HG03378 (cell line): ENCODE measurements at regions not wholly inside any gene's neighbourhood (a gene's known extent, or its start where the extent isn't known, plus 50 kb on each side); places are given as distances from the start of the nearest gene placed in this dataset.
"Not testable (repeated sequence)": the region's sequence is repeated elsewhere in the genome, so short reads cannot be mapped to it uniquely, and the experiment has no call there.

Source experiments
- ATAC-seq: cut with Tn5 transposase; IDR thresholded peaks from one replicate; pipeline ENCODE4 v1.9.1; 2021; ENCODE audit warnings: mild to moderate bottlenecking, moderate library complexity; ENCODE audit not compliant: unreplicated experiment

DNA sequence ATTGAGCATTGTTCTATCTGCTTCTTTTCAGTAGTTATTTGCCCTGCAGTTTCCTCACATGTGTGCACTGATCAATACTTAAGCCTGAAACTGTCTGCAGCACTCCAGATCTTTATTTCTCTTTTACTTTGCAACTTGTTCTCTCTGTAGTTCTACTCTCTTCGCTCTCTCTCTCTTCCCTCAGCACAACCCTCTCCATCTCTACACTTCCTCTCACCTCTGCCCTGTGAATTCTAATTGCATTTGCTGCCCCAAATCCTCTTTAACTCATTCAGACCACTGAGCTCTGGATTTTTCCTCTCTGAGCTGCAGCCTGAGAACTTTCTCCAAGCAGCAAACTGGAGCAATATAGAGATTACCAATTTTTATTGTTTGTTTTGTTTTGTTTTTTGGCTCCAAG, 1035.5 kb downstream of the FSCB start:
- ATAC-seq, result no peak

DNA sequence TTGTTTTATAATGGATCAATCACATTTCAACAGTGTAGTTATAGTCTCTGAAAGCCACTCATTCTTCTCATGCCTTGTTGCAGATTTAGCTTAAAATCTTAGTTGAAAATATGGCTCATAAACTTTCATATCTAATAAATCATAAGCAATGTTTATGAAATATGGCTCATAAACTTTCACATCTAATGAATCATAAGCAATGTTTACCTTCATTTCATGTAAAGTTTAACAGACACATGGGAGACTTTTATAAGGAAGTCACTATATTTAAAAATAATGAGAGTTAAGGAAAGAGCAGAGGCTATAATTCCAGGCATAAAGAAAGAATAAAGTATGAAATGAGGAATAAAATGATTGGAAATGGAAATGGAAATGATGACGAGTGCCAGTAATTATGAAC, 1042.1 kb downstream of the FSCB start:
- ATAC-seq, result no peak

DNA sequence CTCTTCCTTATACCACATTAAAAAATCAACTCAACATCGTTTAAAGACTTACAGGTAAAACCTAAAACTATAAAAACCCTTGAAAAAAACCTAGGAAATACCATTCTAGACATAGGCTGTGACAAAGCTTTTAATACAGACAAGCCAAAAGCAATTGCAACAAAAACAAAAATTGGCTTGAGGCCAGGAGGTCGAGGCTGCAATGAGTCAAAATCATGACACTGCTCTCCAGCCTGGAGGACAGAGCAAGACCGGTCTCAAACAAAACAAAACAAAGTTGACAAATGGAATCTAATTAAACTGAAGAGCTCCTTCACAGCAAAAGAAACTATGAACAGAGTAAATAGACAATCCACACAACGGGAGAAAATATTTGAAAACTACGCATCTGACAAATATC, 1057.8 kb downstream of the FSCB start:
- ATAC-seq, result no peak

DNA sequence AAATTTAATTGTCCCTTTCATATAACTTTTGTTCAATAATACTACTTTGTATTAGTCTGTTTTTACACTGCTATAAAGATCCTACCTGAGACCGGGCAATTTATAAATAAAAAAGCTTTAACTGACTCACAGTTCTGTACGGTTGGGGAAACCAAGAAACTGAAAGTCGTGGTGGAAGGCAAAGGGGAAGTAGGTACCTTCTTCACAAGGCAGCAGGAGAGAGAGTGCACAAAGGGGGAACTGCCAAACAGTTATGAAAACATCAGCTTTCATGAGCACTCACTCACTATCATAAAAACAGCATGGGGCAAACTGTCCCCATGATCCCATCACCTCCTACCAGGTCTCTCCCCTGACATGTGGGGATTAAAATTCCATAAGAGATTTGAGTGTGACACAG, 1069.0 kb downstream of the FSCB start:
- no peak for ATAC-seq

DNA sequence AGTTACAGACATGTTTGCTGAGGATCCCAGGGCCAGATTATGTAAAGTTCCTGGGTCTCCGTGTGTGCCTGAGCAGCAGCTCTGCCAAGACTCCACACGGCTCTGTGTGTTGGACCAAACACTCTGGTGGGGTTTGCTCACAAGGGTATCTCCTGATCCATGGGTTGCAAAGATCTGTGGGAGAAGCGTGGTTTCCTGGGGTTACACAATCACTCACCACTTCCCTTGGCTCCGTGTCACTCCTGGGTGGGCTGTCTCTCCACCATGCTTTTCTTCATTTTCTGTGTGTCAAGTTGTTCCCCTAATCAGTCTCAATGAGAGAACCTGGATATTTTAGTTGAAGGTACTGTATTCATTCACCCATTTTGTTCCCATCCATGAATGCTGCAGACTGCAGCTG, 1088.8 kb downstream of the FSCB start:
- no peak for ATAC-seq

DNA sequence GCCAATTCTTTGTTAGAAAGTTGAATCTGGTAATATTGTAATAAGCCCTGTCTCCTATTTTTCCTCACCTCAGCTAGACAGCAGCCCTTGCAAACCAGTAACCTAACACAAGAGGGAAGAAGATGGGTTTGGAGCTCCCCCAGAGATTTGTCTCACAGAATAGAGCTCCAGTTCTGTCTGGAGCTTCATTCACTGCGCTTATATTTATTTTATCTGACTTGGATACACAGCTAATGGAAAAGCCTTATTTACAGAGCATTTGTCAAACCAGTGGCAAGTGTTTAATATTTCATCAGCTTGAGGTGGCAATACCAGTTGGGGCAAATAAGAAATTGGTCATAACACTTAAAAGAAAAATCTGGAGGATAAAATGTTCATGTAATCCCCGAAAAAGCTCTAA, 1094.0 kb downstream of the FSCB start:
- ATAC-seq, result no peak

DNA sequence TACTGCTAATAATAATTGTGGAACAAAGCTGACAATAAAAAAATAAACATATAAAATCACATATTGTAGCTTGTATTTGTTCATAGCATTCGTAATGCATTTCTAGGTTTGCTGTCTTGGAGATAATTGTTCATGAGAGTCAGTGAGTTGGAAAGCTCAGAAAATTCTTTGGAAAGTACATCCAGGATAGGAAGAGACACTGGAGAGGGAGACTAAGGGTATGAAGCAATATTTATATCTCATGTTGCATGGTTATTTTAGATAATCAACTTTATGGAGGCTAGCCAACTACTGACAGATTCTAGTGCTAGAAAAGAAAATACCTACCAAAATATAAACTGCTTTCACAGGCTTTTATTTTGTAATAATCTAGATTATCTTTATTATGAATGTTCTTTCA, 1095.2 kb downstream of the FSCB start:
- no peak for ATAC-seq

DNA sequence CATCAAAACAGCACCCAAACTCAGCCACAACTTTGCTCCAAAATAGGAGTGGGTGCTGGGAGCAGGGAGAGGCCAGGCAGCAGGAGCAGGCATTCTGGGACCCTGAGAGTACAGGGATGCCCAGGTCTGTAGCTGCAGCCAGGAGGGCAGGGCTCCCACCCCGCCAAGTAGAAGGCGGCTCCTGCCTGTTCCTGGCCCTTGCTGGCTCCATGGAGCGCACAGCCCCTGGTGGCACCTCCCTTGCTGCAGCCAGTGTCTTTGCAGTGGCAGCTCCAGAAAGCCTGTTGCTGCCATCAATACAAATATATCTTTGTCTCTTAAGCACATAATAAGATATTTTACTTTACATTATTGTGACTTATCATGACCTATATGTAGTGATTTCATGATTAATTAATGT, 1096.5 kb downstream of the FSCB start:
- no peak for ATAC-seq

DNA sequence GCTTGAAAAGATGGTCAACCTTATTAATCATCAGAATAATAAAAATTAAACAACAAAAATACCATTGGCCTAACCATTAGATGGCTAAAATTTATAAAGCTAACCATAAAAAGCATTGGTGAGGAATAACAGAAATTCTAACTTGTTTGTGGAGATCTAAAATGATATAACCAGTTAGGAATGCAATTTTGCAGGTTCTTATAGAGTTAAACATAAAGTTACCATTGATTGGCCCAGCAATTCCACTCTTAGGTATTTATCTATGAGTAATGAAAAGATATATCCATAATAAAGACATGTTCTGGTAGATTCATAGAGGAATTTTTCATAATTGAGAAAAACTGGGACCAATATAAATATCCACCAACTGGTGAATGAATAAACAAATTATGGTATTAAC, 1098.6 kb downstream of the FSCB start:
- no peak for ATAC-seq

DNA sequence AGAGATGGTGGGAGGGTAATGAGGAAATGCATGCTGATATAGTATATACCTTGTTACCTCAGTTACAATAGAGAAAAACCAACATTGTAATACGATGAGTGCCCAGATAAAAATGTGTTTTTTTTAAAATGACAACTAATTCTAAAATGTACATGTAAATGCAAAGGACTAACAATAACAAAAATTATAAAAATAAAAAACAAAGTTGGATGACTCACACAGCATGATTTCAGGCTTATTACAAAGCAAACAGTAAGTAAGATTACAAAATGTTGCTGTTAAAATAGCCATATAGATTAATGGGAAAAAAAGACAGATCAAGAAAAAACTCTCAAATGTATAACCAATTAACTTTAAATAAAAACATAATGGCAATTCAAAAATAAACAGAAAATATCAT, 1099.4 kb downstream of the FSCB start:
- no peak for ATAC-seq

DNA sequence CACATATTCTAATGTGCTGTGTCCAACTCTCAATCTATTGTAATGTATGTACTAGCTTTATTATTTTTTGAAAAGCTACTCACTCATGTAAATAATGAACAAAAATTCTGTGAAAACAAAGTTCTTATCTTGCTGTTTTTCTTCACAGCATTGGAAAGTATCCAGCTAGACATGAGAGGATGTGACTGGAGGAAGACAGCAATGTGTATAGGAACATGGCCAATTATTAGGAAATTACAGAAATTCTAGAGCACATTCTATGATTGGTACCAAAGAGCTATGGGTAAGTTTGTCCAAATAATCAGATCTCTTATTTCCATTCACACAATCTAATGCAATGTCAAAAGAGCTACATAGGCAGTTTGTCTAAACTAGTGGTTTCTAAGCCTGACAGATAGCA, 1100.2 kb downstream of the FSCB start:
- no peak for ATAC-seq

DNA sequence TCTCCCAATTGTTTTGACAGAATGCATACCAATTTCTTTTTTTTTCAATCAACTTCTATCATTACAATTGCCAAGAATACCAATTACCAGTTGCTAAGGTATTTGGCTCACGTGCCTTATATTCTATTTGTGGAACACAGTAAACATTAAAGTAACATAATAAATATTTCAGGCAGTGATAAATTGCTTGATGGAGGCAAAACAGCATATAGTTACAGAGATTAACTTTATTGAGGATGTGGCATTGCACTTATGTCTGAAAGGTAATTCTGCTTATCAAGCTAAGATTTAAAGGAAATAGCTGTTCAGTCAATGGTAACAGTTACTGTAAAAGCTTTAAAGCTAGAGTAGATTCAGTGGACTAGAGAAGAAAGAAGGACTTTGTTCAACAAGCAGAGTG, 1107.8 kb downstream of the FSCB start:
- no peak for ATAC-seq

DNA sequence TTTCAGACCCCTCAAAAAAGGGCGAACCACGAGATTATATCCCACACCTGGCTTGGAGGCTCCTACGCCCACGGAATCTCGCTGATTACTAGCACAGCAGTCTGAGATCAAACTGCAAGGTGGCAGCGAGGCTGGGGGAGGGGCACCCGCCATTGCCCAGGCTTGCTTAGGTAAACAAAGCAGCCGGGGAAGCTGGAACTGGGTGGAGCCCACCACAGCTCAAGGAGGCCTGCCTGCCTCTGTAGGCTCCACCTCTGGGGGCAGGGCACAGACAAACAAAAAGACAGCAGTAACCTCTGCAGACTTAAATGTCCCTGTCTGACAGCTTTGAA, 1136.6 kb downstream of the FSCB start:
- ATAC-seq, result not testable (repeated sequence)

DNA sequence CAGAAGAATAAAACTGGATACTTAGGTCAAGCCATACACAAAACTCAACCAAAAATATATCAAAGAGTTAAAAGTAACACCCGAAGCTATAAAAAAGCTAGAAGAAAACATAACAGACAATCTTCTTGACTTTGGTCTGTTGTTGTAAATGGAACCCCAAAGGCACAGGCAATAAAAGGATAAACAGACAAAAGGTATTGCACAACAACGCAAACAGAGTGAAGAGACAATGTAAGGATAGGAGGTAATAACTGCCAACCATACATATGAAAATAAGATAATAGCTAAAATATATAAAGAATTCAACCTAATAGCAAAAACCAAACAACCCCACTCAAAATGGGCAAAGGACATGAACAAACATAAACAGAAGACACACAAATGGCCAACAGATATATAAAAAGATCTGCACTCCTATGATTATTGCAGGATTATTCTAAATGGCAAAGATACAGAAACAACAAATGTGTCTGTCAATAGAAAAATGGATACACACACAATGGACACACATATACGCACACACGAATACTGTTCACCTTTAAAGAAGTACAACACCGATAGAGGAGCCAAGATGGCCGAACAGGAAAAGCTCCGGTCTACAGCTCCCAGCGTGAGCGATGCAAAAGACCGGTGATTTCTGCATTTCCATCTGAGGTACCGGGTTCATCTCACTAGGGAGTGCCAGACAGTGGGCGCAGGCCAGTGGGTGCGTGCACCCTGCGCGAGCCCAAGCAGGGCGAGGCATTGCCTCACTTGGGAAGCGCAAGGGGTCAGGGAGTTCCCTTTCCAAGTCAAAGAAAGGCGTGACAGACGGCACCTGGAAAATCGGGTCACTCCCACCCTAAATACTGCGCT, 1137.1 kb downstream of the FSCB start:
- ATAC-seq, result no peak

DNA sequence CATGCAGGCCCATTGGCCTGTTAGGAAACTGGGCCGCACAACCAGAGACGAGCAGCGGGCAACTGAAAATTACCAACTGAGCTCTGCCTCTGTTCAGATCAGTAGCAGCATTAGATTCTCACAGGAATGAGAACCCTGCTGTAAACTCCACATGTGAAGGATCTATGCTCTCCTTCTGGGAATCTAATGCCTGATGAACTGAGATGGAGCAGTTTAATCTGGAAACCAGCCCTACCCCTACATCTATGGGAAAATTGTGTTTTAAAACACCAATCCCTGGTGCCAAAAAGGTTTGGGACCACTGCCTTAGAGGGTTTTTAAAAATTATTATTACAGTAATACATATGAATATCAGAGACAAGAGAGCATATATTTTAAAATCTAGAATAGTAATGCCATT, 1144.5 kb downstream of the FSCB start:
- no peak for ATAC-seq

DNA sequence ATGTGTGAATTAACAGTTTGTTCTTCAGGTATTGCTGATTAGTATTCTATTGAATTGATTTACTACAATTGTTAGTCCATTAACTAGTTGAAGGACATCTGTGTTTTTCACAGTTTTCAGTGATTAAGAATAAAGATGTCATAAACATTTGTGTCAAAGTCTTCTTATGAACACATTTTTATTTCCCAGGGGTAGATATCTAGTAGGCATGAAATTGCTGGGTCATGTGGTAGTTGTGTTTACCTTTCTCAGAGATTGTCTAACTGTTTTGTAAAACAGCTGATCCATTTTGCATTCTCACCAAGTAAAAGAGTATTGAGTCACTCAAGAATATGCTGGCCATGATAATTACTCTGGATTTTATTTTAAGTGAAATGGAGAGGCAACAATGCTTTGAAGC, 1145.3 kb downstream of the FSCB start:
- ATAC-seq, result no peak

DNA sequence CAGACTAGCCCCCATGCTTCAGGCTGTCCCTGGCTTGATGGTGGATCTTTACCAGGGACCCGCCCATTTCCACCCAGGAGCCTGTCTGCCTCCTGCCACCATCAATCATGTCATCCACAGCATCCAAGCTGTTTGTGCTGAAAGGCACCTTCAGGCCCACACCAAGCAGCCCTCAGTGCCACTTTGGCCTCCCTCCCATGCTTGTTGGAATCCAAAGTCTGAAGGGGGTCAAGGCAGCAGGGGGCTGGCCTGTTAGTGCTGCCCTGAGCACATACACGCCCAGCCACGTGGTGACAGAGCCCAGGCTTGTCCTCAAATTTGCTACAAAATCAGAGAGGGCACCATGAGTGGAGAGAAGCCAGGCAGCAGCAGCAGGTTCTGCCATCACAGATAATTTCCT, 1146.8 kb downstream of the FSCB start:
- no peak for ATAC-seq

DNA sequence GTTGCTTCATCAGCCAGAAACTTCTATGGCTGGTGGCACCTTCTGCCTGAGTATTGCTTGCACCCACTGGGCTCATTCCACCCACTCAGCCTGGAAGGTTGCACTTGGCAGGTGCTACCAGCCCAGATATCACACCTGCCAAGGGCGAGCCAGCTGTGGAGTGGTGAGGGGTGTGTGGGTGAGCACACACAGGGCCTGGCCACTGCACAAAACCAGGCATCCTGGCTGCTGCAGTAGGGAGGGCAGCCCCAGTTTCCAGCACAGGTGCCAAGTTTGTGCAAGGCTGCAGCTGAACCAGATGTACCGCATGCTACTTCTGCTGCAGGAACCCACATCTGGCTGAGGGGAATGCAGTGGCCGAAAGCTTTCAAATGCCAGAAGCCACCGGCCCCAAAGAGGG, 1147.8 kb downstream of the FSCB start:
- no peak for ATAC-seq

DNA sequence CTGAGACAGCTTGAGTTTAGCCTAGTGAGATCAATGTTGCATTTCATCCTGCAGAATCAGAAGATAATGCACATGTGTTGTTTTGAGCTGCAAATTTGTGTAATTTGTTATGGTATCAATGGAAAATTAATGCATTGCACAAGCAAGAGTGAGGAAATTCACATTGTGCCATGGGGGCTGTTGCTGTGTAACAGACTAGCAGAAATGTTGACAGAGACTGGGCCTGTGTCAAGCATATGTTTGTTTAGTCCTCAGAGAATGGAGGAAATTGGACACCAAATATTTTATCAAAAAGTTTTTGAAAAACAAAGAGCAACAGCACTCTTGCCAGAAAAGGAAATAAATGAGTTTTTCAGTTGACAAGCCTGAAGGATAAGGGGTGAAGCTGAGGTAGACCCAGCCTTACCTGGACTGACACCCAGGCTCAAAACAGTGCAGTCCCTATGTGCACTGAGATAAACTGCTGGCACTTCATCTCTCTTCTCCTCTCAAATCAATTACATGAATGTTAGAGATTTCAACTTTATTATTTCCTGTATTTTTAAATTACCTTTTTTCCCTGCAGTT, 1150.0 kb downstream of the FSCB start:
- ATAC-seq, result no peak

DNA sequence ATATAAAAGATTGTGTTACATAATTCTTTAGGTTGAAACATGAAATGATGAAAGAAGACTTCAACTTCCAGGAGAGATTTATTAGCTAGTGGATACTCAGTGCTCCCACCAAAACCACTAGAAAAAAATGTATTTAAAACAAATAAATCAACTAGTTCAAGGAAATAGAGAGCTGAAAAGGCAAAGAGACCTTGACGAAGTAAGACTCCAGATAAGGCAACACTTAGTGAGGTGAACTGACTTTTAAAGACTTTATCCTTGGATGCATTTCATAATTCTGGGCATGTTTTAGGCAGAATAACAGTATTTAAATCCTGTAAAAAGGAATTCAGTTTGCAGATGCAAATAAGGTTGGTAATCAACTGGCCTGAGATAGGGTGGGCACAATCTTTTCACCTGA, 1150.7 kb downstream of the FSCB start:
- ATAC-seq, result no peak

DNA sequence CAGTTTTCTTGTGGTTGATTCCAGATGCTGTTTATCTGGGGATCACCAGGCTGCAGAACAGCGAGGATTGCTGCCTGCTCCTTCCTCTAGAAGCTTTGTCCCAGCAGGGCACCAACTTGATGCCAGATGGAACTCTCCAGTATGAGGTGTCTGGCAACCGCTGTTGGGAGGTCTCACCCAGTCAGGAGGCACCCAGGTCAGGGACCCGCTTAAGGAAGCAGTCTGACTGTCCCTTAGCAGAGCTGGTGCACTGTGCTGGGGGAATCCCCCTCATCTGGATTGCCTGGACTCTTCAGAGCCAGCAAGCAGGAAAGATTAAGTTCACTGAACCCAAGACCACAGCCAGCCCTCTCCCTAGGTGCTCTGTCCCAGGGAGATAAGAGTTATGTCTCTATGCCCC, 1165.2 kb downstream of the FSCB start:
- ATAC-seq, result no peak

DNA sequence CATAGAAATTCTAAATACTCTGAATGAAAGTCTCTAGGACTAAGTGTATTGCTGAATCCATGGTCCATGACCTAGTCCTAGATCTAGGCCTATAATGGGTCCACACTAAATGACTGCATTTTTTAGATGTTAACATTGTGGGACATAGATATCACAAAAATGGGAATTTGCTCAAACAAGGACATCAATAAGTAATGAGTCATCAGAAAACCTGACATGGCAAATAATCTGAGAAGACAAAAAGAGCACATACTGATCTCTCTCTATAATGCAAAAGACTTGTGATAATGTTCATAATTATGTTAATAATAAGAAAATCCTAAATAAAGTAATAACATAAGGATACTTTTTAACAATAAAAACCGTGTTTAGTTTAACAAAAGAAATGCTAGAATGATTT, 1168.4 kb downstream of the FSCB start:
- no peak for ATAC-seq

DNA sequence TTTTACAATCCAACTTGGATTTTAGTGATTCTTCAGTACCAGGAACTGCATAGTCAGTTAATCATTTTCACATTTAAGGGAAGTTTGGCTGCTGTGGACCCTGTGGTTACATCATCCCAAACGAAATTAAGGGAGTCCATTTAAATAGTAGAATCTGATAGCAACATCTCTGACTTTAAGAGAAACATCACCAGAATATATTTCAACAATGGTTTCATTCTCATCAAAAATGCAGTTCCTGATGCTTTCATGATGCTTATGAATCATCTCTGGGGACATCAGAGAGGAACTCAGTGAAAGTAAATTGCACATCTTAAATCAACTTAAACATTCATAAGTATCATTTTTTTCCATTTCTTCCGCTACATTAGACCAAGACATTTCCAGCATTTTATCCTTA, 1170.7 kb downstream of the FSCB start:
- ATAC-seq, result no peak
